SK-N-MC (cell line): ENCODE measurements at regions not wholly inside any gene's neighbourhood (a gene's known extent, or its start where the extent isn't known, plus 50 kb on each side); places are given as distances from the start of the nearest gene placed in this dataset.

Source experiments
- EZH2 ChIP-seq: fragments of 200-600 bp; sonication (generic); IDR thresholded peaks from one replicate; pipeline ENCODE4 v1.6.1; 2017; ENCODE audit warnings: antibody characterized with exemption
- POLR2AphosphoS5 ChIP-seq: IDR thresholded peaks from 2 replicates; pipeline ENCODE4 v1.6.1; 2012; ENCODE audit warnings: mild to moderate bottlenecking, low read depth, low read length, borderline replicate concordance

DNA sequence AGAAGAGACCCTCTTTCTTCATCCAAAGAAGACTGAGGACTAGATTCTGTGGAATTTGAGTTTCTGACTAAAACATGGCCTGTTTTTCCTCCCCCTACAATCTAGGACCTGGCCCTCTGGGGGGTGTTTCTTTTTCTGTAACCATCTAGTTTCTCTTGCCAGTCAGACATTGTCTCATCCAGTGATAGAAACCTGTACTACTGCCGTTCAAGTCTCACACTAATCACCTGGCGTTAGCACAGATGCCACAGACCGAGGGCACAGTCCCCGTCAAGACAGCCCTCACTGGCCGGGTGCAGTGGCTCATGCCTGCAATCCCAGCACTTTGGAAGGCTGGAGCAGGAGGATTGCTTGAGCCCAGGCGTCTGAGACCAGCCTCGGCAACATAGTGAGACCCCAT, 126.9 kb upstream of the NDUFV2 start:
- no peak for TF ChIP-seq POLR2AphosphoS5
- no peak for TF ChIP-seq EZH2
